GM23338 (cell line): ENCODE measurements at regions not wholly inside any gene's neighbourhood (a gene's known extent, or its start where the extent isn't known, plus 50 kb on each side); places are given as distances from the start of the nearest gene placed in this dataset.

ENCODE experiments used
- ATAC-seq: fragments of 200-7000 bp; cut with Tn5 transposase; 3 replicates; pipeline ENCODE4 v1.9.1; 2020
- DNase-seq: peaks from one replicate; pipeline ENCODE4 v3.0.0-alpha.2; 2015; ENCODE audit warnings: low spot score
- H2AFZ ChIP-seq: fragments of 200-600 bp; sonication (generic); 2 replicates; pipeline ENCODE4 v1.8.0; 2016; ENCODE audit warnings: antibody characterized with exemption, mild to moderate bottlenecking, moderate library complexity
- H3F3A ChIP-seq: fragments of 200-600 bp; sonication (generic); replicated peaks from 2 replicates; pipeline ENCODE4 v1.8.0; 2017; ENCODE audit warnings: antibody characterized with exemption, mixed run types, low read depth
- H3K27ac ChIP-seq: fragments of 200-600 bp; sonication (generic); 2 replicates; pipeline ENCODE4 v1.6.1; 2016; ENCODE audit warnings: low read depth
- H3K27me3 ChIP-seq: fragments of 200-600 bp; sonication (generic); 2 replicates; pipeline ENCODE4 v1.8.0; 2016; ENCODE audit warnings: mild to moderate bottlenecking, mixed run types, moderate library complexity; ENCODE audit not compliant: insufficient read depth
- H3K36me3 ChIP-seq: fragments of 200-600 bp; sonication (generic); 2 replicates; pipeline ENCODE4 v1.8.0; 2016; ENCODE audit warnings: mild to moderate bottlenecking; ENCODE audit not compliant: insufficient read depth
- H3K4me1 ChIP-seq: fragments of 200-600 bp; sonication (generic); 2 replicates; pipeline ENCODE4 v1.8.0; 2016; ENCODE audit warnings: mild to moderate bottlenecking, moderate library complexity; ENCODE audit not compliant: insufficient read depth
- H3K4me2 ChIP-seq: fragments of 200-600 bp; sonication (generic); 2 replicates; pipeline ENCODE4 v1.7.1; 2017; ENCODE audit warnings: mixed run types
- H3K4me3 ChIP-seq: fragments of 200-600 bp; sonication (generic); 2 replicates; pipeline ENCODE4 v1.6.1; 2016; ENCODE audit warnings: mixed run types
- H3K79me2 ChIP-seq: fragments of 200-600 bp; sonication (generic); replicated peaks from 2 replicates; pipeline ENCODE4 v1.8.0; 2017; ENCODE audit warnings: mild to moderate bottlenecking; ENCODE audit not compliant: insufficient read depth
- H3K9me2 ChIP-seq: fragments of 200-600 bp; sonication (generic); 2 replicates; pipeline ENCODE4 v1.8.0; 2017; ENCODE audit not compliant: insufficient read depth
- H4K20me1 ChIP-seq: fragments of 200-600 bp; sonication (generic); replicated peaks from 2 replicates; pipeline ENCODE4 v1.8.0; 2017; ENCODE audit warnings: mild to moderate bottlenecking; ENCODE audit not compliant: insufficient read depth
- H3K27ac Mint-ChIP-seq: 2 replicates; pipeline ENCODE4 v1.8.0; 2020; ENCODE audit warnings: inconsistent platforms, mild to moderate bottlenecking, moderate library complexity, mixed read lengths
- H3K27me3 Mint-ChIP-seq: 3 replicates; pipeline ENCODE4 v1.8.0; 2022; ENCODE audit warnings: low read depth, mild to moderate bottlenecking, moderate library complexity, mixed read lengths, inconsistent platforms; ENCODE audit not compliant: insufficient read depth, poor library complexity
- H3K36me3 Mint-ChIP-seq: 3 replicates; pipeline ENCODE4 v1.8.0; 2021; ENCODE audit warnings: low read depth, mild to moderate bottlenecking, inconsistent platforms, moderate library complexity, mixed read lengths
- H3K4me1 Mint-ChIP-seq: 3 replicates; pipeline ENCODE4 v1.8.0; 2020; ENCODE audit warnings: mild to moderate bottlenecking, inconsistent platforms, mixed read lengths
- H3K4me3 Mint-ChIP-seq: 3 replicates; pipeline ENCODE4 v1.8.0; 2021; ENCODE audit warnings: moderate library complexity, mild to moderate bottlenecking, inconsistent platforms, mixed read lengths
- H3K9me3 Mint-ChIP-seq: 3 replicates; pipeline ENCODE4 v1.8.0; 2020; ENCODE audit warnings: moderate library complexity, mild to moderate bottlenecking, inconsistent platforms, mixed read lengths
- CREB1 ChIP-seq: fragments of 250-450 bp; sonication (Bioruptor Pico); IDR thresholded peaks from 2 replicates; pipeline ENCODE4 v1.5.0; 2020; ENCODE audit warnings: low read depth, mild to moderate bottlenecking, moderate library complexity
- CTCF ChIP-seq, 2 experiments: fragments of 200-600 bp in 1 of 2; sonication (generic) in 1 of 2; conservative IDR thresholded peaks; 2 replicates each; pipeline versions ENCODE4 v1.5.1 to v1.6.1; 2016 to 2017; ENCODE audit warnings: antibody characterized with exemption in 2 of 2, low read depth in 2 of 2, mild to moderate bottlenecking in 2 of 2, moderate library complexity in 1 of 2
- ETS1 ChIP-seq: IDR thresholded peaks from 2 replicates; pipeline ENCODE4 v1.6.1; 2016; ENCODE audit warnings: antibody characterized with exemption
- EZH2 ChIP-seq: fragments of 200-600 bp; sonication (generic); IDR thresholded peaks from one replicate; pipeline ENCODE4 v1.8.0; 2017; ENCODE audit warnings: antibody characterized with exemption, mild to moderate bottlenecking, low read depth; ENCODE audit not compliant: unreplicated experiment
- EZH2phosphoT487 ChIP-seq: fragments of 200-600 bp; sonication (generic); IDR thresholded peaks from one replicate; pipeline ENCODE4 v1.8.1; 2018; ENCODE audit warnings: antibody characterized with exemption; ENCODE audit not compliant: unreplicated experiment
- JUNB ChIP-seq: IDR thresholded peaks from one replicate; pipeline ENCODE4 v1.6.1; 2016; ENCODE audit warnings: antibody characterized with exemption; ENCODE audit not compliant: unreplicated experiment
- NANOG ChIP-seq: IDR thresholded peaks from 2 replicates; pipeline ENCODE4 v1.6.1; 2016; ENCODE audit warnings: antibody characterized with exemption, borderline replicate concordance
- POLR2AphosphoS5 ChIP-seq: IDR thresholded peaks from 2 replicates; pipeline ENCODE4 v1.6.1; 2016; ENCODE audit warnings: antibody characterized with exemption, low read depth
- REST ChIP-seq: IDR thresholded peaks from one replicate; pipeline ENCODE4 v1.6.1; 2018; ENCODE audit warnings: antibody characterized with exemption; ENCODE audit not compliant: unreplicated experiment
- STAT1 ChIP-seq: IDR thresholded peaks from one replicate; pipeline ENCODE4 v1.6.1; 2016; ENCODE audit warnings: antibody characterized with exemption; ENCODE audit not compliant: unreplicated experiment
- ZNF114 ChIP-seq: fragments of 250-450 bp; sonication (Bioruptor Pico); IDR thresholded peaks from 2 replicates; pipeline ENCODE4 v1.5.0; 2020; ENCODE audit warnings: mild to moderate bottlenecking, moderate library complexity
- ZNF331 ChIP-seq: fragments of 250-450 bp; sonication (Bioruptor Pico); IDR thresholded peaks from 2 replicates; pipeline ENCODE4 v1.5.0; 2020; ENCODE audit warnings: low read depth, mild to moderate bottlenecking, moderate library complexity
- ZNF462 ChIP-seq: fragments of 250-450 bp; sonication (Bioruptor Pico); IDR thresholded peaks from 2 replicates; pipeline ENCODE4 v1.5.0; 2020; ENCODE audit warnings: mild to moderate bottlenecking, moderate library complexity

- no peak for ATAC-seq
- Mint-ChIP-seq H3K27ac (no peak overlapping the region), H3K9me3 (no peaks in the 10 kb centered on the region), H3K27me3 (no peaks in the 10 kb centered on the region), H3K4me3 (no peak overlapping the region), H3K36me3 (no peaks in the 10 kb centered on the region), H3K4me1 (no peaks in the 10 kb centered on the region)
- Histone ChIP-seq H3K79me2 (no peaks in the 10 kb centered on the region), H4K20me1 (no peaks in the 10 kb centered on the region), H3K27me3 (no peaks in the 10 kb centered on the region), H3K36me3 (no peaks in the 10 kb centered on the region), H3F3A (no peaks in the 10 kb centered on the region), H3K4me2 (no peak overlapping the region), H3K4me1 (no peaks in the 10 kb centered on the region), H2AFZ (no peak overlapping the region; the same call in none of the 2 replicates), H3K4me3 (no peak overlapping the region), H3K9me2 (peaks cover 7% of the 10 kb centered on the region; the same call in 1 of the 2 replicates), H3K27ac (no peak overlapping the region)
- TF ChIP-seq POLR2AphosphoS5 (no peak), ZNF462 (CRISPR knock-in tag) (no peak), EZH2phosphoT487 (no peak), ZNF114 (CRISPR knock-in tag) (no peak), CTCF (conservative IDR thresholded peaks at IDR 0.05; ENCODE audit: low read depth in 2 of 2) (no peak), NANOG (no peak), REST (no peak), JUNB (no peak), ETS1 (no peak), STAT1 (no peak), ZNF331 (no peak), CREB1 (CRISPR knock-in tag) (no peak), EZH2 (no peak)
- DNase-seq, result no peak
Measured at GRCh38 chr4:146098978-146099377, 76.5 kb upstream of the LSM6 start.
